ENCODE measurements at regions not wholly inside any gene's neighbourhood (a gene's known extent, or its start where the extent isn't known, plus 50 kb on each side); places are given as distances from the start of the nearest gene placed in this dataset.

DNA sequence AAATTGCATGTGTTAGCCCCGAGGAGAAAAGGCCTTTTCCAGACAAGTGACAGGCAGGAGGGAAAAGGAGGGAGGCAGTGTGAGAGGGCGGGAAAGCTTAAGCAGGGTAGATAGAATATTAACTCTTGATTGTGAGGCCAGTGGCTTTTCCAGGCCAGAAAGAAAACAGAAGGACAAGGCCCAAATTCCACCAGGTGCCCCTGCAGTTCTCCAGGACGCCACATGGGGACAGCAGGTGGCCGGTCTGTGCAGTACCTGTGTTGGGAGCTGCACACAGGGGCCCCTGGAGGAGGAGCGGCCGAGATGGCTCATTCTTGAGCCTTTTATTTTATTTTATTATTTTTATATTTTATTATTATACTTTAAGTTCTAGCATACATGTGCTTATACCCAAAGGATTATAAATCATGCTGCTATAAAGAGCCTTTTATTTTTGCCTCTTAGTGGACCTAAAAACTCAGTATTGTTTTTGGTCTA is 141.3 kb upstream of the KLF14 start:
- TF ChIP-seq, protein P1, sequence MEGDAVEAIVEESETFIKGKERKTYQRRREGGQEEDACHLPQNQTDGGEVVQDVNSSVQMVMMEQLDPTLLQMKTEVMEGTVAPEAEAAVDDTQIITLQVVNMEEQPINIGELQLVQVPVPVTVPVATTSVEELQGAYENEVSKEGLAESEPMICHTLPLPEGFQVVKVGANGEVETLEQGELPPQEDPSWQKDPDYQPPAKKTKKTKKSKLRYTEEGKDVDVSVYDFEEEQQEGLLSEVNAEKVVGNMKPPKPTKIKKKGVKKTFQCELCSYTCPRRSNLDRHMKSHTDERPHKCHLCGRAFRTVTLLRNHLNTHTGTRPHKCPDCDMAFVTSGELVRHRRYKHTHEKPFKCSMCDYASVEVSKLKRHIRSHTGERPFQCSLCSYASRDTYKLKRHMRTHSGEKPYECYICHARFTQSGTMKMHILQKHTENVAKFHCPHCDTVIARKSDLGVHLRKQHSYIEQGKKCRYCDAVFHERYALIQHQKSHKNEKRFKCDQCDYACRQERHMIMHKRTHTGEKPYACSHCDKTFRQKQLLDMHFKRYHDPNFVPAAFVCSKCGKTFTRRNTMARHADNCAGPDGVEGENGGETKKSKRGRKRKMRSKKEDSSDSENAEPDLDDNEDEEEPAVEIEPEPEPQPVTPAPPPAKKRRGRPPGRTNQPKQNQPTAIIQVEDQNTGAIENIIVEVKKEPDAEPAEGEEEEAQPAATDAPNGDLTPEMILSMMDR (IDR thresholded peaks at IDR 0.05; ENCODE audit: control extremely low read depth, extremely low read depth), result peak; percentile 49
- H3K27ac ChIP-seq (ENCODE audit: low read depth in 1 of 2, low read length in 1 of 2), result no peak overlapping the region
- no peaks in the 10 kb centered on the region for H3K27me3 ChIP-seq (ENCODE audit: control insufficient read depth in 3 of 3, insufficient read depth in 3 of 3, low read length in 2 of 3)
- H3K4me3 ChIP-seq, result no peak overlapping the region
- WGBS, 2 donors, result 49 to 57% methylated on average over 6 of the region's 6 CpGs
- DNase-seq (peak in 2 of 3 donors; percentile 27 to 46), ATAC-seq (ENCODE audit: insufficient read depth, low FRiP score) (no peak)
- H3K4me1 ChIP-seq (ENCODE audit: control insufficient read depth in 5 of 5, insufficient read depth in 5 of 5, low read length in 5 of 5), result peaks cover 0 to 4% (median 2%) of the 10 kb centered on the region in 5 donors
- no peaks in the 10 kb centered on the region for H3K9me3 ChIP-seq (ENCODE audit: control insufficient read depth in 4 of 4, insufficient read depth in 3 of 4, low read length in 3 of 4)
- H3K9ac ChIP-seq (ENCODE audit: insufficient read depth in 1 of 2, low read length in 2 of 2), result no peak overlapping the region
- H3K36me3 ChIP-seq (ENCODE audit: control insufficient read depth in 4 of 4, insufficient read depth in 4 of 4, low read length in 4 of 4), result peaks cover 0 to 23% (median 10%) of the 10 kb centered on the region in 4 donors

DNA sequence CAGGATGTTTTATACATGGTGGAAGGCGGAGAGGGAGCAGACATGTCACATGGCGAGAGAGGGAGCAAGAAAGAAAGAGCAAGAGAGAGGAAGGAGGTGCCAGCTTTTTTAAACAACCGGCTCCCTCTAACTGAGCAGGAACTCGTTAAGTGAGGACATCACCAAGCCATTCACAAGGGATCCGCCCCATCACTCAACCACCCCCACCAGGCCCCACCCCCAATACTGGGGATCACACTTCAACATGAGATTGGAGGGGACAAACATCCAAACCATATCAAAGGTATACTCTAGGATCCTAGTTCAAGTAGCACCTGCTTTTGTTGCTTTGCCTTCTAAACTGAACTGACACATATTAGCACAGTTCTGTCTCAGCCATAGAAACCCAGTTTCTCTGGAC is 141.9 kb upstream of the KLF14 start:
- DNase-seq (no peak), ATAC-seq (ENCODE audit: insufficient read depth, low FRiP score) (no peak)
- no peak overlapping the region for H3K9ac ChIP-seq (ENCODE audit: insufficient read depth in 1 of 2, low read length in 2 of 2)
- H3K4me3 ChIP-seq, result no peak overlapping the region
- 77 to 88% methylated on average over 5 of the region's 5 CpGs for WGBS, 2 donors
- peaks cover 0 to 26% (median 10%) of the 10 kb centered on the region in 4 donors for H3K36me3 ChIP-seq (ENCODE audit: control insufficient read depth in 4 of 4, insufficient read depth in 4 of 4, low read length in 4 of 4)
- H3K9me3 ChIP-seq (ENCODE audit: control insufficient read depth in 4 of 4, insufficient read depth in 3 of 4, low read length in 3 of 4), result no peaks in the 10 kb centered on the region
- H3K4me1 ChIP-seq (ENCODE audit: control insufficient read depth in 5 of 5, insufficient read depth in 5 of 5, low read length in 5 of 5), result peaks cover 0 to 5% (median 2%) of the 10 kb centered on the region in 5 donors
- TF ChIP-seq, protein P1 (IDR thresholded peaks at IDR 0.05; ENCODE audit: control extremely low read depth, extremely low read depth), result no peak
- no peak overlapping the region for H3K27ac ChIP-seq (ENCODE audit: low read depth in 1 of 2, low read length in 1 of 2)
- no peaks in the 10 kb centered on the region for H3K27me3 ChIP-seq (ENCODE audit: control insufficient read depth in 3 of 3, insufficient read depth in 3 of 3, low read length in 2 of 3)

DNA sequence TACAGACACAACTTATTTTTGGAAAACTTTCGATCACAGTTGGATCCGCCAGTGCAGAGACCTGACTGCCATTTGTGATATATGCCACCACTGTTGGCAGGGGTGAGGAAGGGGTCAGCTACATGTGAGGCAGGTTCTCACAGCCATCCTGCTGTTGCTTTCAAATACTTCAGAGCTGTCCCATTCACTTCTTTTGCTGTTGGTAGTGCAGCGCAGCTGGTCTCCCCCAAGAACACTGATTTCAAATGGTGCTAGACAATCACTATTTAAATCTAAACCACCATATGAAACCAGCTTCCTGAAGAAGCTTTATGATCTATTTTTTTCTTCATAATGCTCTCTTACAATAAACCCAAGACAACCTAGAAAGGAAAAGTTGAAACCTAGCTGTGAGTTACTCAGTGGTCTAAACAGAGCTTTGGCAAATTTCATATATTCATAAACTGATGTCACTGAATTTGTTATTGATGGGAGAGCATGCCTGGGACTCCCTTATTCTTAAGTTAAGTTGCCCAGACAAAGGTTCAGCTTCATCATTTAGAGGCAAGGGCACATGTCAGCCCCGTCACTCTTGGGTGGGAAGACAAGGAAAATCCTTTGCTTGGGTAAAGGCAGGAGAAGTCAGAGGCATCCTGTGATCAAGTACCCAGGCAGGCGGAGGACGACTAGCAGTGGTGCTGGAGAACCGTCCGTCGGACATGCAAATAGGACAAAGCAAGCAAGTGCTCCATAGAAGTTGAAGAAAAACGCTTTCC is 143.4 kb upstream of the KLF14 start:
- no peak for ATAC-seq (ENCODE audit: insufficient read depth, low FRiP score)
- WGBS, 2 donors, result 96 to 97% methylated on average over 10 of the region's 10 CpGs
- Histone ChIP-seq H3K9me3 (ENCODE audit: control insufficient read depth in 4 of 4, insufficient read depth in 3 of 4, low read length in 3 of 4) (no peaks in the 10 kb centered on the region), H3K9ac (ENCODE audit: insufficient read depth in 1 of 2, low read length in 2 of 2) (no peak overlapping the region), H3K27me3 (ENCODE audit: control insufficient read depth in 3 of 3, insufficient read depth in 3 of 3, low read length in 2 of 3) (no peaks in the 10 kb centered on the region), H3K27ac (ENCODE audit: low read depth in 1 of 2, low read length in 1 of 2) (no peak overlapping the region), H3K4me1 (ENCODE audit: control insufficient read depth in 5 of 5, insufficient read depth in 5 of 5, low read length in 5 of 5) (peaks cover 0 to 13% (median 2%) of the 10 kb centered on the region in 5 donors), H3K4me3 (no peak overlapping the region), H3K36me3 (ENCODE audit: control insufficient read depth in 4 of 4, insufficient read depth in 4 of 4, low read length in 4 of 4) (peaks cover 0 to 29% (median 12%) of the 10 kb centered on the region in 4 donors)
- no peak for DNase-seq
- TF ChIP-seq, protein P1 (IDR thresholded peaks at IDR 0.05; ENCODE audit: control extremely low read depth, extremely low read depth), result no peak
